Activated CD8-positive, alpha-beta memory T cell treated with anti-CD3 and anti-CD28 coated beads for 4 hours (primary cell): ENCODE measurements at regions not wholly inside any gene's neighbourhood (a gene's known extent, or its start where the extent isn't known, plus 50 kb on each side); places are given as distances from the start of the nearest gene placed in this dataset.
"Not testable (repeated sequence)": the region's sequence is repeated elsewhere in the genome, so short reads cannot be mapped to it uniquely, and the experiment has no call there.

Experiments
- DNase-seq, 2 donors: peaks; one replicate each; pipeline ENCODE4 v3.0.0-alpha.2; 2020; ENCODE audit warnings: low read depth in 2 of 2

- DNase-seq: no peak
These were observed 364.3 kb downstream of the SHANK2 start for GRCh38 chr11:70888061-70888460.

GRCh38 chr11:70889411-70889810, 363.0 kb downstream of the SHANK2 start:
- DNase-seq: no peak

GRCh38 chr11:70891844-70892380, 360.5 kb downstream of the SHANK2 start:
- no peak for DNase-seq

GRCh38 chr11:70892889-70893288, 359.5 kb downstream of the SHANK2 start:
- no peak for DNase-seq

GRCh38 chr11:70894566-70895365, 357.6 kb downstream of the SHANK2 start:
- no peak for DNase-seq

- no peak for DNase-seq
These were observed 357.1 kb downstream of the SHANK2 start for GRCh38 chr11:70895366-70895670.

GRCh38 chr11:70897429-70897828, 354.9 kb downstream of the SHANK2 start:
- DNase-seq: no peak

- DNase-seq: no peak
These were observed 352.8 kb downstream of the SHANK2 start for GRCh38 chr11:70899616-70900015.

- DNase-seq: no peak
These were observed 351.8 kb downstream of the SHANK2 start for GRCh38 chr11:70900540-70900939.

GRCh38 chr11:70901951-70902521, 350.3 kb downstream of the SHANK2 start:
- no peak for DNase-seq

GRCh38 chr11:70903229-70903628, 349.1 kb downstream of the SHANK2 start:
- not testable (repeated sequence) for DNase-seq

GRCh38 chr11:70906101-70906500, 346.3 kb downstream of the SHANK2 start:
- DNase-seq: no peak

GRCh38 chr11:70908223-70908622, 344.2 kb downstream of the SHANK2 start:
- no peak for DNase-seq

- DNase-seq: no peak
These were observed 341.5 kb downstream of the SHANK2 start for GRCh38 chr11:70910835-70911234.

- DNase-seq: no peak
These were observed 340.0 kb downstream of the SHANK2 start for GRCh38 chr11:70912226-70912840.

GRCh38 chr11:70913715-70914231, 338.6 kb downstream of the SHANK2 start:
- no peak for DNase-seq

- DNase-seq: no peak
These were observed 337.9 kb downstream of the SHANK2 start for GRCh38 chr11:70914496-70914895.

GRCh38 chr11:70915158-70915985, 337.0 kb downstream of the SHANK2 start:
- no peak for DNase-seq

GRCh38 chr11:70916351-70916750, 336.0 kb downstream of the SHANK2 start:
- no peak for DNase-seq

GRCh38 chr11:70918242-70918641, 334.1 kb downstream of the SHANK2 start:
- DNase-seq: no peak

- DNase-seq: no peak
These were observed 330.6 kb downstream of the SHANK2 start for GRCh38 chr11:70921804-70922203.

GRCh38 chr11:70924108-70924507, 328.3 kb downstream of the SHANK2 start:
- DNase-seq: no peak
